ENCODE measurements at regions not wholly inside any gene's neighbourhood (a gene's known extent, or its start where the extent isn't known, plus 50 kb on each side); places are given as distances from the start of the nearest gene placed in this dataset.
A peak's percentile ranks its signal among the peaks of the same experiment; 100 is the strongest.

DNA sequence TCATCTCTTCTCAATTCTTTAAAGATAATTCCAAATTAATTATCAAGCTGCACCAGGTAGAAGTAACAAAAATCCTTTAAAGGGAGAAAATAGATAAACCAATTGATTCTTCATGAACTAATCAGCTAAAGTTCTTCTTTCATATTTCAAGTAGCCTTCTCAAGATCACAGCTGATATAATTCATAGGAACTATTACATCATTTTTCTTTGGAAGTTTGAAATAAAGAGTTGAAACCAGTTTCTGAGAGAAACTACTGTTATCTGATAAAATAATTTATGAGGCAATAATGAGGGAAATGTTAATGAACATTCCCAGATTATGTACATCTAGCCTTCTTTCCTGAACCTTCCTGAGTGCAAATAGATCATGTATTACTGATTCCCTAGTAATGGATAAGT lies 484.9 kb downstream of the METTL4 start:
- DNase-seq: no peak

DNA sequence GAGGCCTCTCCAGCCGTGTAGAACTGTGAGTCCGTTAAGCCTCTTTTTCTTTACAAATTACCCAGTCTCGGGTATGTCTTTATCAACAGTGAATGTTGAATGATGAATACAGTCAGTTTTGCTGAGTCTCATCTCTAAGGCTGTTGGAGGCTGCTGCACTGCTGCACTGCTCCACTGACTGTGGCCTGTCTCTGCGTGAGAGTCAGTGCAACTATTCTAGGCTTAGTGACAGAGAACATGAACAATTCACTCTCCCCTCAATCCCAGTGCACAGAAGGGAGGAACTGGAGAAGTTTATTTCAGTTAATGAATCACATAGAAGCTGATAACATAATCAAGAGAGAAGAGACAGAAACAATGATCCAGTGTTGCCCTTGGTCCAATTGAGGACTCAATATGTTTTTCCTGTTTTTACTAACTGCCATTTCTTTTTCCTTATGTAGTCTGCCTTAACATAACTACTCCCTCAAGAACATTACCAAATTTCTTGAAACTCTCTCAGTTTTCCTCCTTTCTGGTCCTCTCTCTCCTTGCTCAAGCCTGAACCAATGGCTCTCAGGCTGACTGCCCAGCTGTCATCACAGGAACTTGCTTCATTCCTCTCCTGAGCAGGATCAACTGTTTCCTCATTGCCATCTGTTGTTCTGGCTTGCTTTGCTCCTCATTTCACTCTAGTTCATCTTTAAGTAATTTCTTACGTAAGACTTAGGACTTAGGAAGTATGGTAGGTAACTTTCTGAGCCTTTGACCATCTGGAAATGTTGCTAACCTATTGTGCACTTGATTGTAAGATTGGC lies 483.2 kb downstream of the METTL4 start:
- DNase-seq: no peak

DNA sequence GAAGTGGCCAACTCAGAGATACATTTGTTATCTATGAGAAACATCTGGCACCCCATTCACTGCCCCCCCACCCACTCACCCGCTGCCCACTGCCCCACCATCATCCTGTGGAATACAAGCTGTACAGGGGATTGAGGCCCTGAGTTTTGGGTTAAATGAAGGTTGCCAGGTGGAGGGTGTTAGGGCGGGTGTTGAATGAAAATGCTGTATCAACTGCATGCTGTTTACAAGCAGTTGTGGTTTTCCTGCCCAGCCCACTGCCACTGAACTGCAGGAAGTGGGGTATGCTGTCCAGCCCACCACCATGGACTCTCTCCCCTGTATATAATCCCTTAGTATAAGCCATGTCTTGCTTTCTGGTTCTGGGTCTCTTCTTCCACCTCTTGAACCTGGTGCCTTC lies 481.9 kb downstream of the METTL4 start:
- no peak for DNase-seq

DNA sequence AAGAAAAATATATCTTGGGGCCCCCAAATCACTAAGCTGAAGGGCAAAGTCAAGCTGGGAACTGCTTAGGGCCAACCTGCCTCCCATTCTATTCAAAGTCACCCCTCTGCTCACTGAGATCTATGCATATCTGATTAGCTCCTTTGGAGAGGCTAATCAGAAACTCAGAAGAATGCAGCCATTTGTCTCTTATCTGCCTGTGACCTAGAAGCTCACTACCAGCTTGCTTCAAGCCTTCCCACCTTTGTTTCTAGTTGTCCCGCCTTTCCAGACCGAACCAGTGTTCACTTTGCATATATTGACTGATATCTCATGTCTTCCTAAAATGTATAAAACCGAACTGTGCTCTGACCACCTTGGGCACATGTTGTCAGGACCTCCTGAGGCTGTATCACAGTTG lies 479.4 kb downstream of the METTL4 start:
- no peak for DNase-seq

DNA sequence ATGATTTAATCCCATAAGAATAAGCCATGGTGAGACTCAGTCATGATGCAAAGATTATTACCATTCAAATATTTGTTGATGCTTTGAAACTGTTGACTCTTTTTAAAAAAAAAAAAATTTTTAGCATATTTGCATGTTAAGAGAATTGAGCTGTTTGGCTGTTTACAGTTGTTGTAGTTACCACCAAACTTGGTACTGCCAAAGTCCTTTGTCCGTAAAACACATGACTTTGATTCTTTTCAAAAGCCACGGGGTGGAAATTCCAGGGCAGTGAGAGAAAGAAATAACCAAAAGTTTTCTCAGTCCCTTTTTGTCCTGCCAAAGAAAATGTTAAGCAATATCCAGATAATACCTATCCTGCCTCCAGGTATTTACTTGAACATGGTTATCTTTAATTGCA lies 474.8 kb downstream of the METTL4 start:
- no peak for DNase-seq

DNA sequence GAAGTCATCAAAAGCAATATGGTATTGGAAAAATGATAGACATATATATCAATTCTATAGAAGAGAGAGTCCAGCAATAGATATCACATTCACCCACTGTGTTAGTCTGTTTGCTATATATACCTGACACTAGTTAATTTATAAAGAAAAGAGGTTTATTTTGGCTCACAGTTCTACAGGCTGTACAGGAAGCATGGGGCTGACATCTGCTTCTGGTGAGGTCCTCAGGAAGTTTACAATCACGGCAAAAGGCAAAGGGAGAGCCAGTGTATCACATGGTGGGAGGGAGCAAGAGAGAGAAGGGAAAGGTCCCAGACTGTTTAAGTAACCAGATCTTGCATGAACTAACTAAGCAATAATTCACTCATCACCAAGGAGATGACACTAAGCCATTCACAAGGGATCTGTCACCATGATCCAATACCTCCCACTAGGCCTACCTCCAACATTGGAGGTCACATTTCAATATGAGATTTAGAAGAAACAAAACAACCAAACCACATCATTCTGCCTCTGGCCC lies 470.6 kb downstream of the METTL4 start:
- no peak for DNase-seq

DNA sequence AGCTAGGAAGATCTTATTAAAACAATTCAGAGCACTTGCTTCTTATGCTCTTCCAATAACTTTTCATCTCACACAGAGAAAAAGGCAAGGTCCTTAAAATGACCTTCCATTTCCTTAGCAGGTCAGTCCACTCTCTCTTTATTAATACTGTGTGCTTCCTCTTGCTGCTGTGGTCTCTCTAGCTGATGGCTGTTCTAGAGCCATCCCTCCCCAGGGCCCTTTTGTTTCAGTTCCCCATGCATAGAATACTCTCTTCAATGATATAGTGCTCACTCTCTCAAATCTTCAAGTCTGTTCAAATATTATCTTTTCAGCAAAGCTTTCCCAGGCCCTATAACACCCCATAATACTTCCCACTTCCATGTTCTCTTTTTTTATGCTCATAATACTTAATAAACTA lies 469.3 kb downstream of the METTL4 start:
- DNase-seq: no peak

DNA sequence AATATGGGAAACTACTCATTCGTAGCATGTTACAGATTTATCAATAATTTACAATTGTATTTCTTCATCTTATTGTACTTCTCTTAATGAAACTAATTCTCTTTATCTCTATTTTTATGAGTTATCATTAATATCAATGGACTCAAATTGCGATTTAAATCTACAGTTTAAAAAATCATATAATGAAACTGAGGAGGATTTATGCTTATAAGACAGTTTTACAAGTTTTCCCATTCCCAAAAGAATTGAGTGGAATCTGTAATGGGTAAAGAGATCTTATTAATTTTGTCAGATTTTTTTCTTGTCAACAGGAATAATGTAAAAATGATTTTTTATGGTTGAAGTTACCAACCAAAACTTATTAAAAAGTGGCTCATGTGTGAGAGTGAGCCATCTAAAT lies 468.0 kb downstream of the METTL4 start:
- DNase-seq: no peak

DNA sequence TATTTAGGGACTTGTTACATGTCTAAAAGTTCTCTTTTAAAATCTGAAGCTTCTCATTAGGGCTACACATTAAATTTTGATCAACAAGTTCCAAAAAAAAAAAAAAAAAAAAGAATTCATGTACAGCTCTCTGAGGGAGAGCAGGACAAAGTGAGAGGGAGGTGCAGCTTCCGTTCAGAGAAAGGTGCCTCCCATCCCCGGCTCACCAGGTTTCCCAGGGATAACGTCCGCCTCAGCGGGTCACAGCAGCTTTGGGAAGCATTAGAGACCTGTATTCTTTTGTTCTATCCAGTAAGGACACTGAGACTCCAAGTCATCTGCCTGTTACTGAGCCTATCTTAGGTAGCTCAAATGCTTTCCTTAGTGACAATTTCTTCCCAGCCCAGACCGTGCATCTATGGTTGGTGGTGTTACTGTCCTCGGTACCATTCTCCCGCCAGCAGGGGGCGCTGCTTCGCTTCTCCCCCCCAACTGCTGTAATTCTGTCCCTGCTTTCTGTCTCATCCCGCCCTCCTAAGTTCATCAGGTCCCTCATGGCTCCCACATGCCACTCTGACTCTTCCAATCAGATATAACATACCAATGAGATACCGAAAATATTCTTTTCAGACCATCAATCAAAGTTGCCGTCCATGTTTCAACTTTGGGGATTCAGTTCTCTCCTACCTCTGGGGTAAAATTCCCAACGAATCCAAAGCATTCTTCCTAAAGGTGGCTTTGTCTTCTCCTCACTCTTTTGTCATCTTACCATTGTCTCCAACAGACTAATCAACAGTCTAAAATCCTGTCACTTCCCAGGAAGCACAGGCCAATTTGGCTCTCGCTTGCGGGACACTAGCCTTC lies 466.5 kb downstream of the METTL4 start:
- DNase-seq: peak; percentile 51

DNA sequence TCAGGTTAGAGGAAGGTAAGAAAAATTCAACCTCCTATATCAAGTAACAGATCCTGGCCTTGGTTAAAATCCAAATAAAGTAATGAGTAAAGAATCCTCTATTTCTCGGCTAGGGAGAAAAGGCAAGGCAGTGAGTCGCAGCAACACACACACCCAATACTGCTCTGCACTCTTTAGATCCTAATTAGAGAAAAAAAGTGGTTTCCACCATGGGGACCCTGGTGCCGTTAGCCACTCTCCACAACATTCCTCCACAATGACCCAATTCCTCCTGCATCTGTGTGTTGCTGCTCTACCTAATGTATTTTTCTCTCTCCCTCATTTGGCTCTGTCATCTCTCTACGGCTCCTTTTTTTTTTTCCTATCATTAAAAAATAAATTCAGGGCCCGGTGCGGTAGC lies 462.7 kb downstream of the METTL4 start:
- DNase-seq: peak; percentile 86

DNA sequence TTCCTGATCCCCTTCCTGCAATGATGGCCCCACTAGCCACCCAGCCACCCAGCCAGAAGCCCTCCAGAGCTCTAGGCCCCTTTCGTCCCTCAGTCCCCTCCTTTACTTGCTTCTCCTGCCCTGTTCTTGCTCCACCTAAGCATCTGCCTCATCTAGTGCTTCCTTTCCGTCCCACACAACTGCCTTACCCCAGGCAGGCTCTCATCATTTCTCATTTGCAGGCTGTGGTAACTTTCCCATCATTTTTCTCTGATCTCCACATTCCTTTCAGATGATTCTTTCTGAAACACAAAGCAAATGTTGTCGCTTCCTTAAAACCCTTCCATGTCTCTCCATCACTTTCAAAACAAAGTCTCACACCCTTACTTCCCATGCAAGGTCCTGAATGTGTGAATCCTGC lies 459.8 kb downstream of the METTL4 start:
- DNase-seq: peak; percentile 68

DNA sequence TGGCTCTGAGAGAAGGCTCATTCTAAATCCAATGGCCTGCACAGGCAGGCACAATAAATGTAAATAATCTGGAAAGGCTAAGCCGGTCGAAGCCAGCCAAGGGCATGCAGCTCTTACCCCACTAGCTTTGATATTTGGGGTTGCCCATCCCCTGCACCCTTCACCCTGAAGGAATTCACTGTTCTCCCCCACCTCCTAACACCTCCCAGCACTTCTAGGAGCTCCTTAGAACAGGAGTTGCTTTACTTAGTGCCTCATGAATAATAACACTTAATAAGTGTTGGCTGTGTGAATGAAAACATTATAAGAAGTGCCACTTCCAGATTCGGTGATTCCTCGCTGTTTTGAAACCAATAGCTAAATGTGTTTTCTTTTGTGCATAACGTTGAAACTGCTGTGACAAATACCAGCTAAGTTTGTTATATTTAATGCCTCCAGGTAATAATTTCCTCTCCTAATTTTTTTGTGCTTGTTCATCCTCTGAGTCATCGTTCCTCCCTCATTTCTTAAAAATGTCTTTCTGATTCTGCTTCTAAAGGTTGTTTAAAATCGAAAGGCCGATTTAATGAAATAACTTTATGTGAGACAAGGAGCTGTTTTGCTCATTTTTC lies 458.8 kb downstream of the METTL4 start:
- peak; percentile 10 for DNase-seq

DNA sequence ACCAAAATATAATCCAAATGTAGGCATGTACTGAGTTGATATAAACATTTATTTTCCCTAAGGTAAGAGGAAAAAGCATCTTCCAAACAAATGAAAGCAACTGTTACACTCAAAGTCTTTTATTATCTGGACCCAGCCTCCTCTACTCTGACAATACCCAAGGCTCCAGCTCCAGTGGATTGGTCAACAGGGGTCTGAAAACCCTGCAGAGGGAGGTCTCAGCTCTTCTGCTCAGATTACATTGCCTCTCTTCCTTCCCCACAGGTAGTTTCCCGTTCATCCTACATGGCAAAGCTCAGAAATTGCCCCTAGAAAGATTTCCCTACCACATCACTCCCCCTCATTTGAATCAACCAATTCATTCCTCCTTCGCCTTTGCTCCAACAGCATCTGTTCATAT lies 457.0 kb downstream of the METTL4 start:
- no peak for DNase-seq

DNA sequence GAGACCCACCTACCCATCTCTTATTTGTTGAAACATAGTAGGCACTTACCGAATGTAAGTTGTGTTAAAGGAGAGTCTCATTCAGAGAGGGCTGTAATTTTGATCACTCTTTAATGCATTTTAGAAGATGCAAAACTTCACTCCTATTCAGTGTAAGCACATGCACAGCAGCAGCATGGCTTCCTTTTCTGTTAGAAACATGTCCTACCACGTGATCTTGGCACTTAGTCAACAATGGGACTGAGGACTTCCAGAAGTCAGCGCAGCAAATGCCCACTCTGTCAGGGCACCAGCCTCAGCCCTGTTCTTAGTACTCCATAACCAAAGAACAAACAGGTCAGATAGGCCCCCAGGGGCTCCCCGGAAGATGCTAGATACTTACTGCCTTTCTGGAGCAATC lies 456.5 kb downstream of the METTL4 start:
- DNase-seq: no peak

DNA sequence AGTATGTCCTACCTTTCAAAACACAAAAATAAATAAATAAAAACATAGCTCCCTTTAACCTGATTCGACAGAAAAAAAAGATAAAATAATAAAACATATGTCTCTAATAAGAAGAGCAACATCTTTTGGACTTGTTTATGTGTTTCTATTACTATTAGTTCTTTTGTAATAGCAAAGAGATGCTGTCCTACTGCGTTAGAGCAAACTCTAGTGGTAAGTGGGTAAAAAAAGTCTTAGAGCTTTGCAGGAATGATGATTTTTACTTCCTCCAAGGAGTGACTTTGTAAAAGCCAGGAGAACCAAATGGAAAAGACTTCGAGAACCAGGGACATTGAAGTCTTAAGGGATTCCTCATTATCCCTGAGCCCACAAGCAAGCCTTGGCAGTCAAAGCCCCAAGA lies 450.1 kb downstream of the METTL4 start:
- DNase-seq: no peak

DNA sequence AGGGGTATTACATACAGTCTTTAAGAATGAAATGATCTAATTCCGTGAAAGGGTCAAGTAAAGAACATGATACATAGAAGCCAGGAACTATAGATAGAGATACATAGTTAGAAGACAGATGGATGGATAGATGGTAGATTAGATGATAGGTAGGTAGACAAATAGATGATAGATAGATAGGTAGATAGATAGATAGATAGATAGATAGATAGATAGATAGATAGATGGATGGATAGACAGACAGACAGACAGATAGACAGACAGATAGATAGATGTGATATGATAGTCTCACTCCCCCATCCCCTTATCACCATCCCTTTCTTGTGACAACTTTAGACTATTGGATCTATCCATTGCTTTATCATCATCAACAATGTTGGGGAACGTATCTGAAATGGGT lies 448.2 kb downstream of the METTL4 start:
- DNase-seq: no peak

DNA sequence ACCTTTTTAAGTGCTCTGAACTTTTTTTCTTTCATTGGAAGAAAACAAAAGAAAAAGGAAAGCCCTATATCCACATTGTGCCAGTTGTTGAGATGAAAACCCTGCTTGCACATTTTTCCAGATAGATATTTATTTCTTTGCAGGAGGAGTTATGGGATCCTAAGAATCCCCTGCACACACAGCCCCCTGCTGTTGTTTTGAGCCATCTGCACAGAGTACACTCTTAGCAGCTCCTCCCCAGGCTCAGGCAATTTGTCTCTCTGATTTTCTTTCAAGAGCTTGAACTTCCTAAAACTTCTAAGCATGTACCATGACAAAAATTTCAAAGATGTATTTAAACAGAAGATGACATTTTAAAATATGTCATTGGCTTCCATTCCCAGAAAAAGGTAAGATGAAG lies 436.9 kb downstream of the METTL4 start:
- DNase-seq: no peak

DNA sequence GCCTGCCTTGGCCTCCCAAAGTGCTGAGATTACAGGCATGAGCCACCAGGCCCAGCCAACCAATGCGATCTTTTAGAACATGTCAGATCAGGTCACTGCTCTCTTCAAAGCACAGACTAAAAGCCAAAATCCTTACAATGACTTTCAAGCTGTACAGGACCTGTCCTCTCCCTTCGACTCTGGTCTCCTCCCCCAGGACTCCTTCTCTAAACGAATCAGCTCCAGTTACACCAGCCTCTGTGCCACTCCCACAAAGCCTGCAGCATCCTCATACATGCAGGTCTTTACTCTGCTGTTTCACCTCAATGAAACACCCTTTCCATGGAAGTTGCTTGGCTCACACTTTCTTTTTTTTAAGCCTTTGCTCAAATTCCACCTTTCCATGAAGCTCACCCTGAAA lies 436.0 kb downstream of the METTL4 start:
- no peak for DNase-seq

DNA sequence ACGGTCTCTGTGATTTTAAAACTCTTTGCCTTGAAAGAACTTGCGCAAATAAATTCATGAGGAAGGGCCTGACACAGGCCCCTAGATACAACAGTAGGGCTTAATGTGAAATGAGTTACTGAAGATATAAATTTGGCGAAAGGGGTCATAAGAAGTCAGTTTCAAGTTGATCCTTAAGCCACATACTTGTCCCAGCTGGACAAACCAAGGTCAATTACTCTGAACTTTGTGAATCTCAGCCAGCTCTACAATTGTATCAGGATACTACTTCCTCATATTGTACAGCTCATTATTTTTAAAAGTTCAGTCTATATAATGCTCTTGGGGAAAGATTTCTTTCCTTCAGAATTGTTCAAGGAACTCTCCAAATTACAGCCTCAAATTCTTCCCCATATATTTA lies 432.8 kb downstream of the METTL4 start:
- DNase-seq: no peak

DNA sequence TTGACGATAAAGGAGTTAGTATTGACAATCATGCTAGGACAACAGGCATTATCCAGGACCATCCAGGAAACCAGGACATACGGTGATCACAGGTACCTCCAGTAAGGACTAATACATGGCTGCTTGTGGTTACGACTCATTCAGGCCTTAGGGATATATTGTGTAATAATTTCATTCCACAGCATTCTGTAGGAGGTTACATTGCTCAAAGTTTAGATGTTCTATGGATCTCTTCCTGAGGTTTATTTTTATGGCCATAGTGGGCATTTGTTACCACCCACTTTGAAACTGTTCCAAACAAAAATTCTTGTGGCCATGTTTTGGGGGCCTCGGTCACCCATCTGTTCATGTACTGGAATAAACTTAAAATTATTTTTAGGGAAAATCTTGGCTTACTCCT lies 431.6 kb downstream of the METTL4 start:
- peak; percentile 78 for DNase-seq

DNA sequence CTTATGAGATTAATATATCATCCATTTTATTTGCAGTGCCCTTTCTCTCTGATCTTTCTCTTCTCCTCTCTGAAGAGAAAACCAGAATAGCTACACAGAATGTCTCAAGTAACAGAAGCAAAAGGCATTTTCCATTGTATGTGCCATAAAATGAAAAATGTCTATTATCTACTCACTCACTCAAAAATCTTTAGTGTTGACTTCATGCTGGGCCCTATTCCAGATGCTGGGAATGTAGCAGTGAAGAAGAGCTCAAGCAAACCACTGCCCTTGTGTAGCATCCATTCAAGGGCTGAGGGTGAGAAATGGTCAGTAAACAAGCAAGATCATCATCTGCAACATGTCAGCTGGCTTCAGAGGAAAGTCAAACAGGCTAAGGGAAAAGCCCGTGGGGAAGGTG lies 427.7 kb downstream of the METTL4 start:
- DNase-seq: peak; percentile 67

DNA sequence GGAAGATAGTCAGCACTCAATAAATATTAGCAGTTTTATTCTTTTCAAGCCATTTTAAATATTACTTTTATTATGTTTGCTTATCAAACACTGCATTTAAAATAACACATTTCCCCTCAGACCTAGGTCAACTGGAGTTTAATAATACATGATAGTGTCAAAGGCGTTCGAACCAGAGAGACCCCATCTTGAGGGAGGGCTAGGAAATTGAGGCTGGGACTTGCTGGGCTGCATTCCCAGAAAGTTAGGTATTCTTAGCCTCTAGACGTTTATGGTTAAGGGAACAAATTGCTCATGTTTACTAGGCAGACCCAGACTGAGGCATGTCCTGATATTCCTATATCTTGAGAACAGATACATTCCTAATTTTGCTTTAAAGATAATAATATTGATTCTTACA lies 426.5 kb downstream of the METTL4 start:
- DNase-seq: no peak

DNA sequence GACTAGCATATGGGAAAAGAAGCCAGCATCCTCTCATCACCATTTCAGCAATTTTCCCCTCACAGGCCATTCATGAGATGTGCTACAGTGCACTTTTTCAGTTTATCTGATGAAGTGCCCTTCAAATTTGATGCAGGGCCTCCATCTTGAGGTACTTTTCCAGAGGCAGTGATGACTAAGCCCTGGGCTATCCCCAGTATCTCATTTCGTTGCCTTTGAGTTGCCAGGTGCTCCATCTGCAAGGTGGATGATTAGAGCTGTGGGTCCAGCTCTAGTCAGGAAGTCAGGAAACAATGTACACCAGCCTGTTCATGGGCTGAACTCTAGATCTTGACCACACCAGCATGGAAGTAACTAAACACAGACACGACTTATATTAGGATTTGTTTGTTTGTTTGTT lies 425.2 kb downstream of the METTL4 start:
- DNase-seq: no peak

DNA sequence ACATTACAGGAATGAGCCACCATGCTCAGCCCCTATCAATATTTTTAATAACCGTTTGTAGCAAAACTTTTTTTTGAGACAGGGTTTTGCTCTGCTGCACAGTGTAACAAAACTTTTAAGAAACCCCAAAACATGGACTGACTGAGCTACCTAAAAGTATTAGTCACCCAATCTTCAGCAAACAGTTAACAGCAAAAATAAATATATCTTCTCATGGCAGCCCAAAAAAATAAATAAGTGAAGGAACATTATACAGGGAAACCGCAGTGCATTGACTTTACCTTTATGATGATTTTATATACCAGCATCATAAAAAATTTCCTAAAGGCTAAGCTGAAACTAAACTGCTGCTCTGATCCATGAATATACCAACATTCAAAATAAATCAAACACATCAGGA lies 424.6 kb downstream of the METTL4 start:
- DNase-seq: no peak

Data from fibroblast of skin of right biceps (primary cell).